RWPE1 (cell line): ENCODE measurements at regions not wholly inside any gene's neighbourhood (a gene's known extent, or its start where the extent isn't known, plus 50 kb on each side); places are given as distances from the start of the nearest gene placed in this dataset.

Experiments
- CTCF ChIA-PET: fragments of 350-600 bp; sonication (Branson Sonifier 250); formaldehyde crosslinking; extraction: SDS; loops from one replicate; lab custom pipeline; 2021; lab: Yijun Ruan, JAX
- POLR2A ChIA-PET: fragments of 400-600 bp; formaldehyde crosslinking; extraction: SDS; loops from one replicate; lab custom pipeline; 2020; ENCODE audit warnings: antibody characterized with exemption; ENCODE audit not compliant: low non-redundant PET; lab: Yijun Ruan, JAX
- DNase-seq: peaks from one replicate; pipeline ENCODE4 v3.0.0; 2012; ENCODE audit warnings: low spot score
- H3K27ac ChIP-seq: fragments of 450-650 bp; 2 replicates; pipeline ENCODE4 v1.5.1; 2017
- TF ChIP-seq, protein P1 (sequence below): fragments of 450-650 bp; conservative IDR thresholded peaks from 2 replicates; pipeline ENCODE4 v1.5.1; 2017; ENCODE audit warnings: low read depth, mild to moderate bottlenecking

DNA sequence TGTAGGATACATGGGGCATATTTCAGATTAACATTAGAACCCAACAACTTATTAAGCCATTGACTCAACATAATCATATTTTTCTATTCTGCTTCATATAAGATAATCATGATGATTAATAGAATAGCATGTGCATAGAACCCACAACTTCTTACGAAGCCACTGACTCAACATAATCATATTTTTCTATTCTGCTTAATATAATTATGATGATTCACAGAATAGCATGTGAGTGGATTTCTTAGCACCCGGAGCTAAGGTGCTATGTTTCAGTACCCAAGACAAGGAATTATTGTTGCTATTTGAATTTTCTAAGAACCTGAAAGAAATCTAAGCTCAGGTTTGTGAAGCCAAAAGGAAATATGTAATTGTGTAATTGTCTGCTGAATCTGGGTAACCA is 96.8 kb downstream of the TENT5A start:
- no peak for DNase-seq
- ChIA-PET CTCF (no interaction called here), POLR2A (no interaction called here)
- TF ChIP-seq, protein P1, sequence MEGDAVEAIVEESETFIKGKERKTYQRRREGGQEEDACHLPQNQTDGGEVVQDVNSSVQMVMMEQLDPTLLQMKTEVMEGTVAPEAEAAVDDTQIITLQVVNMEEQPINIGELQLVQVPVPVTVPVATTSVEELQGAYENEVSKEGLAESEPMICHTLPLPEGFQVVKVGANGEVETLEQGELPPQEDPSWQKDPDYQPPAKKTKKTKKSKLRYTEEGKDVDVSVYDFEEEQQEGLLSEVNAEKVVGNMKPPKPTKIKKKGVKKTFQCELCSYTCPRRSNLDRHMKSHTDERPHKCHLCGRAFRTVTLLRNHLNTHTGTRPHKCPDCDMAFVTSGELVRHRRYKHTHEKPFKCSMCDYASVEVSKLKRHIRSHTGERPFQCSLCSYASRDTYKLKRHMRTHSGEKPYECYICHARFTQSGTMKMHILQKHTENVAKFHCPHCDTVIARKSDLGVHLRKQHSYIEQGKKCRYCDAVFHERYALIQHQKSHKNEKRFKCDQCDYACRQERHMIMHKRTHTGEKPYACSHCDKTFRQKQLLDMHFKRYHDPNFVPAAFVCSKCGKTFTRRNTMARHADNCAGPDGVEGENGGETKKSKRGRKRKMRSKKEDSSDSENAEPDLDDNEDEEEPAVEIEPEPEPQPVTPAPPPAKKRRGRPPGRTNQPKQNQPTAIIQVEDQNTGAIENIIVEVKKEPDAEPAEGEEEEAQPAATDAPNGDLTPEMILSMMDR, result no peak
- no peak overlapping the region for H3K27ac ChIP-seq

DNA sequence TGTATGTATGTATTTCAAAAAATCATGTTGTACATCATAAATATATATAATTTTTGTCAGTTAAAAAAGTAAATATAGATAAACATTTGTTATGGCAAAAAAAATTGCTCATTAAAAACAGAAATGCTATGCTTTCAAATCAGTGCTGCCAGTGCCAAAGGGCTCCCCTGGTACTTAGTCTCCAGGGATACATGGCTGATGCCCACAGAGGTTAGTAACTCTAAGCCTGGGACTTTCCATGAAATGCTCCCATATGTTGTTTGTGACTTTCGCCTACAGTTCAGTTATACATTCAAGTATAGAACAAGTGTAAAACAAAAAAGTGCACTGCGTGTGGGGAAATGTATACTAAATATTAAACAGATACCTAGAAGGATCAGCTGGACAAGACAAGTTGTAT is 104.0 kb downstream of the TENT5A start:
- H3K27ac ChIP-seq, result no peak overlapping the region
- ChIA-PET CTCF (no interaction called here), POLR2A (no interaction called here)
- DNase-seq, result no peak
- TF ChIP-seq, protein P1, result no peak

DNA sequence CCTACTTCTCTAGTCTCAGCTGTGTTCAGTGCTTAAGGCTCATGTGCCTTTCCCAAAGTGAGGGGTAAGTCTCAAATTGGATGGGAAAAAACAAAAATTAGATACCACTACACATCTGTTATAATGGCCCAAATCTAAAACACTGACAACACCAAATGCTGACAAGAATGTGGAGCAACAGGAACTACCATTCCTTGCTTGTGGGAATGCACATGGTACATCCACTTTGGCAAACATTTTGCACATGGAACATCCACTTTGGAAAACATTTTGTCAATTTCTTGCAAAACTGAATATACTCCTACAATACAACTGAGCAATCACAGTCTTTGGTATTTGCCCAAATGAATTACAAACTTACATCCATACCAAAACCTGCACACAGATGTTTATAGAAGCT is 109.3 kb downstream of the TENT5A start:
- TF ChIP-seq, protein P1, result no peak
- DNase-seq, result no peak
- ChIA-PET POLR2A (no interaction called here), CTCF (no interaction called here)
- no peak overlapping the region for H3K27ac ChIP-seq

DNA sequence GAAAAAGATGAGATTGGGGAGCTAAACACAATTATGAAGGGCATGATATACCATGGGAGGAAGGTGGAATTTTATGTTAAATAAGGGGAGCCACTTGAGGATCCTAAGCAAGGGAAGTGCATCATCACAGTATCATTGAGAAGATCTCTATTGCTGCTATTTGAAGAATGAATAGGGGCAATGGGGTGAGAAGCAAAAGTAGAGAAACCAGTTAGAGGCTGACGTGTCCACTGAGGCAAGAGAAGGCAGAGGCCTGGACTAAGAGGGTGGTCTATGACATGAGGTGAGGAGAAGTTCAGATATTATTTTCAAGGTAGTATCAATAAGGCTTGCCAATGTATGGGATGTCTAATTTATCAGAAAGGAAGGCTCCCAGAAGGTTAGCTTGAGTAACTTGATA is 111.6 kb downstream of the TENT5A start:
- TF ChIP-seq, protein P1, result no peak
- ChIA-PET POLR2A (no interaction called here), CTCF (no interaction called here)
- no peak overlapping the region for H3K27ac ChIP-seq
- no peak for DNase-seq

DNA sequence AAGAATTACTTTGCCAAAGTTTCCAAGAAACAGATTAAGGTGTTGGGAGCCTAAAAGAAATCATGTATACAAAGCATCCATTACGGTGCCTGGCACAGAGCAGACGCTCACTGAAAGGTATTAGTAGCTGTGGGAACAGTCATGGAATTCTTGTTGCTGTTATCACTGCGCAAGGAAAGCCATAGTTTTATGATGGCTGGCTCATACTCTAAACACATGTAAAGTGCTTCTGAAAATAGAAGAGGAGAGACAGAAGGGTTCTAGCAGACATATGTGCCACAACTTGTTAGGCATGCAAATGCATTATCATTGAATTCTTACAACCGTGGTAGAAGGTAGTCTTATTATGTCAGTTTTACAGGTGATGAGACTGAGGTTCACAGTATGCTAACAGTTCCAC is 112.4 kb downstream of the TENT5A start:
- H3K27ac ChIP-seq, result no peak overlapping the region
- POLR2A ChIA-PET, result no interaction called here
- no peak for DNase-seq
- TF ChIP-seq, protein P1, result no peak
- CTCF ChIA-PET, result no interaction called here

DNA sequence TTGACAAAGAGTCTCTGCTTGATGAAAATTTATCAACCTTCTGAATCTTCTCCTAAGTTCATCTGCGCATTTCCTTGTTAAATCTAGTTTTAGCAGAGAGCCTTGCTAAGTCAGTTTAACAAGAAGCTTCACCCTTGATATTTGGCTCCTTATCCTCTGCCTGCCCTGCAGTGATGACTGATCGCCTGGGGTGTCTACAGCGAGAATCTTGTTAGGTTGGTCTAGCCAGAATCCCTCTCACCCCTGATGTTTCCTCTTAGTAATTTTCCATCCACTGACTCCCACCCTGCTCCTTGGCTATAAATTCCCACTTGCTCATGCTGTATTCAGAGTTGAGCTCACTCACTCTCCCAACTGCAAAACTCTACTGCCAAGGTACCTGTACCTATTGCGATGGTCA is 114.1 kb downstream of the TENT5A start:
- H3K27ac ChIP-seq, result no peak overlapping the region
- ChIA-PET CTCF (no interaction called here), POLR2A (no interaction called here)
- TF ChIP-seq, protein P1, result no peak
- no peak for DNase-seq
